HG02678 (cell line): ENCODE measurements at regions not wholly inside any gene's neighbourhood (a gene's known extent, or its start where the extent isn't known, plus 50 kb on each side); places are given as distances from the start of the nearest gene placed in this dataset.

Source experiments
- ATAC-seq: cut with Tn5 transposase; IDR thresholded peaks from one replicate; pipeline ENCODE4 v1.9.1; 2021; ENCODE audit warnings: mild to moderate bottlenecking, moderate library complexity; ENCODE audit not compliant: unreplicated experiment

GRCh38 chr20:4601630-4602296 lies 84.5 kb upstream of the PRNP start:
- no peak for ATAC-seq

GRCh38 chr20:4600308-4601014 lies 85.8 kb upstream of the PRNP start:
- ATAC-seq: no peak

- ATAC-seq: no peak
Measured at GRCh38 chr20:4597215-4597614, 89.0 kb upstream of the PRNP start.

GRCh38 chr20:4593149-4593525 lies 93.1 kb upstream of the PRNP start:
- no peak for ATAC-seq

GRCh38 chr20:4592316-4593148 lies 93.7 kb upstream of the PRNP start:
- ATAC-seq: peak; percentile 45

GRCh38 chr20:4591975-4592315 lies 94.3 kb upstream of the PRNP start:
- ATAC-seq: no peak

GRCh38 chr20:4585758-4586157 lies 100.5 kb upstream of the PRNP start:
- no peak for ATAC-seq

GRCh38 chr20:4585104-4585753 lies 101.0 kb upstream of the PRNP start:
- ATAC-seq: no peak

GRCh38 chr20:4584510-4584909 lies 101.7 kb upstream of the PRNP start:
- no peak for ATAC-seq

GRCh38 chr20:4581838-4582237 lies 104.4 kb upstream of the PRNP start:
- no peak for ATAC-seq

- no peak for ATAC-seq
Measured at GRCh38 chr20:4578375-4578774, 107.9 kb upstream of the PRNP start.

- no peak for ATAC-seq
Measured at GRCh38 chr20:4574356-4574690, 111.9 kb upstream of the PRNP start.

- ATAC-seq: no peak
Measured at GRCh38 chr20:4573564-4574355, 112.5 kb upstream of the PRNP start.

GRCh38 chr20:4571759-4572531 lies 114.3 kb upstream of the PRNP start:
- no peak for ATAC-seq

GRCh38 chr20:4569865-4570264 lies 116.4 kb upstream of the PRNP start:
- no peak for ATAC-seq

- no peak for ATAC-seq
Measured at GRCh38 chr20:4569092-4569491, 117.2 kb upstream of the PRNP start.

GRCh38 chr20:4568361-4568959 lies 117.8 kb upstream of the PRNP start:
- no peak for ATAC-seq

GRCh38 chr20:4567170-4567569 lies 119.1 kb upstream of the PRNP start:
- ATAC-seq: no peak

GRCh38 chr20:4563534-4563933 lies 122.7 kb upstream of the PRNP start:
- ATAC-seq: no peak

- ATAC-seq: no peak
Measured at GRCh38 chr20:4563031-4563430, 123.2 kb upstream of the PRNP start.
